ENCODE measurements at regions not wholly inside any gene's neighbourhood (a gene's known extent, or its start where the extent isn't known, plus 50 kb on each side); places are given as distances from the start of the nearest gene placed in this dataset.
A peak's percentile ranks its signal among the peaks of the same experiment; 100 is the strongest.

GRCh38 chr6:137416376-137417109 is 77.7 kb downstream of the OLIG3 start:
- 77 to 78% methylated on average over 9 of the region's 9 CpGs for WGBS, 2 donors
- TF ChIP-seq EP300 (IDR thresholded peaks at IDR 0.05) (no peak), POLR2A (IDR thresholded peaks at IDR 0.05) (no peak), POLR2AphosphoS5 (IDR thresholded peaks at IDR 0.05) (no peak), CTCF (IDR thresholded peaks at IDR 0.05) (no peak)
- Histone ChIP-seq H3K27me3 (no peaks in the 10 kb centered on the region), H3K27ac (no peak overlapping the region), H3K4me1 (peaks cover 0 to 10% (median 2%) of the 10 kb centered on the region in 4 donors), H3K36me3 (no peaks in the 10 kb centered on the region), H3K4me3 (no peak overlapping the region), H3K9me3 (no peaks in the 10 kb centered on the region)
- ATAC-seq (ENCODE audit: low FRiP score in 2 of 2) (peak in 1 of 2 donors; percentile 84), DNase-seq (no peak)

DNA sequence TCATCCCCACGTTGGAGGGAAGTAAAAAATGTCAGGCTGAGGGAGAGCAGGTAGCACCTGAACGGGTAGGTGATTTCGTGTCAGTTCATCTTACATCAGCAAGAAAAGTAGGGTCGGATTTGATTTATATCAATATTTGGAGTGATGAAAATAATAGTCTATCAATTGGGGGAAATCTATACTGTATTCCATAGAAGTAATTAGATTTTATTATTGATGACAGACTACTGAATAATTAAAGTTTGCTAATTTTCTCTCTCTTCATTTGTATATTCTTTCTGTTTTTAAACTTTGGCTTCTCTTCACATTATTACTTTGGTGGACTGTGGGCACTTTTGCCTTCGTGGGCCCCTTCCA is 78.4 kb downstream of the OLIG3 start:
- TF ChIP-seq POLR2AphosphoS5 (IDR thresholded peaks at IDR 0.05), result no peak
- TF ChIP-seq POLR2A (IDR thresholded peaks at IDR 0.05), result no peak
- no peak for TF ChIP-seq EP300 (IDR thresholded peaks at IDR 0.05)
- Histone ChIP-seq H3K27ac (peak overlapping the region in 1 of 4 donors; percentile 73), H3K27me3 (no peaks in the 10 kb centered on the region), H3K4me1 (peaks cover 0 to 10% (median 2%) of the 10 kb centered on the region in 4 donors), H3K4me3 (peak overlapping the region in 3 of 4 donors; percentile 30 to 46 (median 41)), H3K9me3 (no peaks in the 10 kb centered on the region), H3K36me3 (no peaks in the 10 kb centered on the region)
- DNase-seq, result no peak
- no peak for ATAC-seq (ENCODE audit: low FRiP score in 2 of 2)
- WGBS, 2 donors, result 33 to 37% methylated on average over 5 of the region's 5 CpGs

GRCh38 chr6:137415127-137415833 is 78.9 kb downstream of the OLIG3 start:
- peak overlapping the region; percentile 19 to 46 (median 36) for H3K4me3 ChIP-seq
- H3K4me1 ChIP-seq, result peaks cover 0 to 10% (median 2%) of the 10 kb centered on the region in 4 donors
- H3K36me3 ChIP-seq, result no peaks in the 10 kb centered on the region
- H3K9me3 ChIP-seq, result no peaks in the 10 kb centered on the region
- TF ChIP-seq POLR2A (IDR thresholded peaks at IDR 0.05) (peak in 1 of 4 donors; percentile 11), POLR2AphosphoS5 (IDR thresholded peaks at IDR 0.05) (peak in 1 of 2 donors; percentile 15), EP300 (IDR thresholded peaks at IDR 0.05) (no peak), CTCF (IDR thresholded peaks at IDR 0.05) (peak; percentile 35 to 73 (median 56))
- DNase-seq, result peak; percentile 8 to 72
- peak overlapping the region; percentile 37 to 73 (median 57) for H3K27ac ChIP-seq
- H3K27me3 ChIP-seq, result no peaks in the 10 kb centered on the region
- WGBS, 2 donors, result 3 to 6% methylated on average over 23 to 25 of the region's 25 CpGs
- ATAC-seq (ENCODE audit: low FRiP score in 2 of 2), result peak; percentile 89 to 93

- 56 to 58% methylated on average over 7 of the region's 7 CpGs for WGBS, 2 donors
- ATAC-seq (ENCODE audit: low FRiP score in 2 of 2) (peak in 1 of 2 donors; percentile 37), DNase-seq (no peak)
- Histone ChIP-seq H3K4me1 (peaks cover 0 to 10% (median 2%) of the 10 kb centered on the region in 4 donors), H3K9me3 (no peaks in the 10 kb centered on the region), H3K4me3 (peak overlapping the region in 1 of 4 donors; percentile 46), H3K27me3 (no peaks in the 10 kb centered on the region), H3K36me3 (no peaks in the 10 kb centered on the region), H3K27ac (no peak overlapping the region)
- TF ChIP-seq POLR2A (IDR thresholded peaks at IDR 0.05) (no peak), EP300 (IDR thresholded peaks at IDR 0.05) (no peak), CTCF (IDR thresholded peaks at IDR 0.05) (no peak), POLR2AphosphoS5 (IDR thresholded peaks at IDR 0.05) (no peak)
Measured at GRCh38 chr6:137414599-137414998, 79.6 kb downstream of the OLIG3 start.

- WGBS, 2 donors, result 62 to 63% methylated on average over 3 of the region's 3 CpGs
- H3K27ac ChIP-seq, result no peak overlapping the region
Measured at GRCh38 chr6:137413482-137413881, 80.7 kb downstream of the OLIG3 start.

More at GRCh38 chr6:137413482-137413881, 80.7 kb downstream of the OLIG3 start:
- H3K4me3 ChIP-seq, result no peak overlapping the region
- no peak for TF ChIP-seq CTCF (IDR thresholded peaks at IDR 0.05)
- no peak for TF ChIP-seq EP300 (IDR thresholded peaks at IDR 0.05)
- TF ChIP-seq POLR2A (IDR thresholded peaks at IDR 0.05), result no peak
- TF ChIP-seq POLR2AphosphoS5 (IDR thresholded peaks at IDR 0.05), result no peak
- H3K9me3 ChIP-seq, result no peaks in the 10 kb centered on the region
- no peaks in the 10 kb centered on the region for H3K36me3 ChIP-seq
- no peak for ATAC-seq (ENCODE audit: low FRiP score in 2 of 2)
- no peaks in the 10 kb centered on the region for H3K27me3 ChIP-seq
- peaks cover 0 to 10% (median 2%) of the 10 kb centered on the region in 4 donors for H3K4me1 ChIP-seq
- DNase-seq, result no peak
